ENCODE measurements at regions not wholly inside any gene's neighbourhood (a gene's known extent, or its start where the extent isn't known, plus 50 kb on each side); places are given as distances from the start of the nearest gene placed in this dataset.

DNA sequence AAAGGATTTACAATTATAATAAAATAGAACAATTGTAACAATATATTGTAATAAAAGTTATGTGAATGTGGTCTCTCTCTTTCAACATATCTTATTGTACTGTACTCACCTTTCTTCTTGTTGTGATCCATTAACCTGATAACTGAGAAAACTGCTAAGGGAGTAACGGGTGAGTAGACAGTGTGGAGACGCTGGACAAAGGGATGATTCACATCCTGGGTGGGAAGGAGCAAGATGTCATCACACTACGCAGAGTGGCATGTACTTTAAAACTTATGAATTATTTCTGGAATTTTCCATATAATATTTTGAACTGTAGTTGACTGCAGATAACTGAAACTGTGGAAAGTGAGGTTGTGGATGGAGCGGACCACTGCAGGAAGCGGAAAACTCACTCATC, 91.2 kb upstream of the PLPP4 start:
- DNase-seq (ENCODE audit: insufficient read length, low spot score): no peak
- no peak for TF ChIP-seq POU2F2 (IDR thresholded peaks at IDR 0.05; ENCODE audit: low read depth, low read length)
- TF ChIP-seq TAF1 (IDR thresholded peaks at IDR 0.05; ENCODE audit: low read depth, low read length): no peak
- TF ChIP-seq POLR2AphosphoS5 (IDR thresholded peaks at IDR 0.05; ENCODE audit: low read depth, low read length): no peak
- no peak for TF ChIP-seq POLR2A (IDR thresholded peaks at IDR 0.05; ENCODE audit: low read depth, low read length)
- no peak for TF ChIP-seq SPI1 (IDR thresholded peaks at IDR 0.05; ENCODE audit: low read depth, low read length)
- no peak for TF ChIP-seq PAX5 (IDR thresholded peaks at IDR 0.05; ENCODE audit: insufficient read depth, low read length, severe bottlenecking)
- FAIRE-seq: no peak

DNA sequence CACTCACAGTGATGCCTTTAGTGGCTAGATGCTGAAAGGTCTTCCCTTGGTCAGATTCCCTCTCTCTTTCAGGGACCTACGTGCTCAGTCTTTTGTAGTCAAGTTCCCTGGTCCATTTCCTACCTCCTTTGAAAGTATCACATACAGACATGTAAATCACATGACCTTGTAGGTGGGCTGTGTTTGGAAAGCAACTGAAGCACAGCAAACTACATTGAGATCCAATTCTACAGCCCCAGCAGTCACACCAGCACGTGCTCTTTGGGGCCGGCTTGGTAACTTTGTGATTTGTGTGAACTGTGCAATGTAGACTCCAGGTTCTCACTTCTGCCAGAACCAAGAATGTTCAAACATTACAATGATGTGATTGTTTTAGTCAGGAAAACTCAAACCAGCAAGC, 89.7 kb upstream of the PLPP4 start:
- no peak for FAIRE-seq
- no peak for TF ChIP-seq TAF1 (IDR thresholded peaks at IDR 0.05; ENCODE audit: low read depth, low read length)
- no peak for TF ChIP-seq POU2F2 (IDR thresholded peaks at IDR 0.05; ENCODE audit: low read depth, low read length)
- no peak for TF ChIP-seq POLR2A (IDR thresholded peaks at IDR 0.05; ENCODE audit: low read depth, low read length)
- TF ChIP-seq SPI1 (IDR thresholded peaks at IDR 0.05; ENCODE audit: low read depth, low read length): no peak
- TF ChIP-seq PAX5 (IDR thresholded peaks at IDR 0.05; ENCODE audit: insufficient read depth, low read length, severe bottlenecking): no peak
- TF ChIP-seq POLR2AphosphoS5 (IDR thresholded peaks at IDR 0.05; ENCODE audit: low read depth, low read length): no peak

DNA sequence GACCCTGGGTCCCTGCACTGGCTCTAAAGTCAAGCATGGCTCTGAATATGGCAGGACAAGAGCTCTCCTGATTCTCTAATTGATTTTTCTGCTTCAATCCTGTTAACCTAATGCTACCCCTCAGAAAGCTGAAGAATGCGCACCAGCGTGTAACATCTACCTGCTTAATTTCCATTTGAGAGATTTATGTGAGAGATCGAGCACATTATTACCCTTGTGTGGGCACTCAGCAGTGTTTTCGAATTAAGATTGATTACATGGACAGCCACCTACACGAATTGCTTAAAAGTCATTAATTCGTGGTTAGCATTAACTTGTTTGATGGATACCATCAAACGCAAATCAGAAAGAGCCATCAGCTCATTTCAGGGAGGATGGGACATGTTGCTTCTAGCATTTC, 88.7 kb upstream of the PLPP4 start:
- FAIRE-seq (no peak), DNase-seq (ENCODE audit: insufficient read length, low spot score) (no peak)
- no peak for TF ChIP-seq TAF1 (IDR thresholded peaks at IDR 0.05; ENCODE audit: low read depth, low read length)
- TF ChIP-seq PAX5 (IDR thresholded peaks at IDR 0.05; ENCODE audit: insufficient read depth, low read length, severe bottlenecking): no peak
- no peak for TF ChIP-seq POLR2AphosphoS5 (IDR thresholded peaks at IDR 0.05; ENCODE audit: low read depth, low read length)
- TF ChIP-seq SPI1 (IDR thresholded peaks at IDR 0.05; ENCODE audit: low read depth, low read length): no peak
- TF ChIP-seq POLR2A (IDR thresholded peaks at IDR 0.05; ENCODE audit: low read depth, low read length): no peak
- no peak for TF ChIP-seq POU2F2 (IDR thresholded peaks at IDR 0.05; ENCODE audit: low read depth, low read length)

More for the DNA sequence above, 89.7 kb upstream of the PLPP4 start:
- no peak for DNase-seq (ENCODE audit: insufficient read length, low spot score)

DNA sequence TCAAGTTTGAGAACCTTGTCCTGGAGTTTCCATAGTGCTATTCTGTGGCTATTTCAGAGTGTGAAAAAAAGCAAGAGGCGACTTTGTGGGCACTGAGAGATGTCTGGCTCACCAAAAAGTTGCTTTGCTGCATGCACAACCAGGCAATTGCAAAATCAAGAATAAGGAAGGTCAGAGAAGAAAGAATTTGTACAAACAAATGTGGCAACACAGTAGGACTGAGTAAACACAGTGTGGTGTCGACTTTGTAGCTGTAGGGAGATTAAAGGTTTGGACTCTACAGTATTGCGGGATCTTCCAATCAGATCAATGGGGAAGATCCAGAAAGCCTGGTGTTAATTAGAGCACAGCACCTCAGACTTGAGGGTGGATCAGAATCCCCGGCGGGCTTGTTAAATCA, 88.1 kb upstream of the PLPP4 start:
- no peak for TF ChIP-seq TAF1 (IDR thresholded peaks at IDR 0.05; ENCODE audit: low read depth, low read length)
- TF ChIP-seq SPI1 (IDR thresholded peaks at IDR 0.05; ENCODE audit: low read depth, low read length): no peak
- TF ChIP-seq POU2F2 (IDR thresholded peaks at IDR 0.05; ENCODE audit: low read depth, low read length): no peak
- TF ChIP-seq POLR2AphosphoS5 (IDR thresholded peaks at IDR 0.05; ENCODE audit: low read depth, low read length): no peak
- no peak for TF ChIP-seq PAX5 (IDR thresholded peaks at IDR 0.05; ENCODE audit: insufficient read depth, low read length, severe bottlenecking)
- FAIRE-seq (no peak), DNase-seq (ENCODE audit: insufficient read length, low spot score) (no peak)

DNA sequence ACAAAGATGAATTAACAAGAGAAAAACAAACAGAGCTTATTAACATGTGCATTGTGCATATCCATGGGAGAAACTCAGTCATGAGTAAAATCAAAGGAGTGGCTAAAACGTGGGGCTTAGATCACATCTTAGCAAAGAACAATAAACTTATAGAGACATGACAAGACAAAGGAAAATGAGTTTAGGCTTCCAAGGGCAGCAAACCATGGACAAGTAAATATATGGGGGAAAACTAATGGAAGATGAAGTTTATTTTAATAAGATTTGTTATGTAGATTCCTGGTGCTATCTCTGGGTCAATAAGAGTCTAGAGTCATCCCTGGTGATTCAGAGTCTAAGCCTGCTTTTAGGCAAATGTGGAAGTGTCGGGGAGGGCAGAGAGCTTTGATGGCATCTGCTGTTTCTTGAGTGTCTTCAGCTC, 87.2 kb upstream of the PLPP4 start:
- TF ChIP-seq SPI1 (IDR thresholded peaks at IDR 0.05; ENCODE audit: low read depth, low read length): no peak
- TF ChIP-seq POLR2AphosphoS5 (IDR thresholded peaks at IDR 0.05; ENCODE audit: low read depth, low read length): no peak
- TF ChIP-seq POLR2A (IDR thresholded peaks at IDR 0.05; ENCODE audit: low read depth, low read length): no peak
- no peak for TF ChIP-seq PAX5 (IDR thresholded peaks at IDR 0.05; ENCODE audit: insufficient read depth, low read length, severe bottlenecking)
- DNase-seq (ENCODE audit: insufficient read length, low spot score) (no peak), FAIRE-seq (no peak)

DNA sequence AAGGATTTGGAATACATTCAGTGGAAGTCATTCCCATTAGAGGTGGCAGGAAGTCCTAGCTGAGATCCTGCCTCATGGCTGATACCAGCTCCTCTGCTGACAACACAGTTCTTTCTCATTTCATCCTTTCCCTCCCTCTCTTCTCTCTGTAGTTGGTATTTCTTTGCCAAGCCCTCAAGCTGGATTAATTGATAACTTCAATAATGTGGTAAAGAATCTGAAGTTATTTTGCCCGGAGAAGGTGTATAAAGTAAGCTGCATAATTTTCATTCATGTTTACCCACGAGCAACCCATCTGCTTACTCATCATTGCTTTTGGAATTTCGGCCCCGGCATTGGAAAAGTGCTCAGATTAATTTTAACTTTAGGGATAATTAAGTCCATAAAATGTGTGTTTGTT, 85.2 kb upstream of the PLPP4 start:
- no peak for TF ChIP-seq PAX5 (IDR thresholded peaks at IDR 0.05; ENCODE audit: insufficient read depth, low read length, severe bottlenecking)
- no peak for TF ChIP-seq TAF1 (IDR thresholded peaks at IDR 0.05; ENCODE audit: low read depth, low read length)
- no peak for TF ChIP-seq POLR2AphosphoS5 (IDR thresholded peaks at IDR 0.05; ENCODE audit: low read depth, low read length)
- no peak for TF ChIP-seq SPI1 (IDR thresholded peaks at IDR 0.05; ENCODE audit: low read depth, low read length)
- no peak for TF ChIP-seq POU2F2 (IDR thresholded peaks at IDR 0.05; ENCODE audit: low read depth, low read length)
- TF ChIP-seq POLR2A (IDR thresholded peaks at IDR 0.05; ENCODE audit: low read depth, low read length): no peak
- DNase-seq (ENCODE audit: insufficient read length, low spot score): no peak
- no peak for FAIRE-seq

DNA sequence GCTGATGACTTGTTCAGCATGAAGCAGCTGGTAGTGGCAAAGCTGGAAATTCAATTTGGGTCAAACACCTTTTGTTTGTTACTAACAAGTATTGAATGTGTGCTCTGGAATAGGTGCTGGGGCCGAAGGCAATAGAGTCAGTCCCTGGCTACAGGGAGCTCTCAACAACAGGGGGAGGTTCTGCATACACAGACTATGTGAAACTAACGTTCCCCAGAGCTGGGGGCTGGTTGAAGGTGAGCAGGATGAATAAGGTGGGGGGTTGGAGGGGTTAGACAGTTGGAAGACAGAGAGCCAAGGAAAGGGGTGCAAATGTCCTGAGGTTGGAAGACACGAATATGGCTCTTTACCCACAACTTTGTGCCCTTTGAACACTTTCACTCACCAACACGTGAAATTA, 84.1 kb upstream of the PLPP4 start:
- DNase-seq (ENCODE audit: insufficient read length, low spot score): no peak
- TF ChIP-seq SPI1 (IDR thresholded peaks at IDR 0.05; ENCODE audit: low read depth, low read length) (no peak), POU2F2 (IDR thresholded peaks at IDR 0.05; ENCODE audit: low read depth, low read length) (no peak), POLR2AphosphoS5 (IDR thresholded peaks at IDR 0.05; ENCODE audit: low read depth, low read length) (no peak), POLR2A (IDR thresholded peaks at IDR 0.05; ENCODE audit: low read depth, low read length) (no peak), PAX5 (IDR thresholded peaks at IDR 0.05; ENCODE audit: insufficient read depth, low read length, severe bottlenecking) (no peak), TAF1 (IDR thresholded peaks at IDR 0.05; ENCODE audit: low read depth, low read length) (no peak)
- no peak for FAIRE-seq

- FAIRE-seq (no peak), DNase-seq (ENCODE audit: insufficient read length, low spot score) (no peak)
- no peak for TF ChIP-seq POLR2A (IDR thresholded peaks at IDR 0.05; ENCODE audit: low read depth, low read length)
- TF ChIP-seq POLR2AphosphoS5 (IDR thresholded peaks at IDR 0.05; ENCODE audit: low read depth, low read length): no peak
- no peak for TF ChIP-seq SPI1 (IDR thresholded peaks at IDR 0.05; ENCODE audit: low read depth, low read length)
- TF ChIP-seq TAF1 (IDR thresholded peaks at IDR 0.05; ENCODE audit: low read depth, low read length): no peak
- TF ChIP-seq POU2F2 (IDR thresholded peaks at IDR 0.05; ENCODE audit: low read depth, low read length): no peak
- no peak for TF ChIP-seq PAX5 (IDR thresholded peaks at IDR 0.05; ENCODE audit: insufficient read depth, low read length, severe bottlenecking)
These were observed 81.4 kb upstream of the PLPP4 start for GRCh38 chr10:120375666-120376065.

GRCh38 chr10:120381931-120382330, 75.1 kb upstream of the PLPP4 start:
- DNase-seq (ENCODE audit: insufficient read length, low spot score) (no peak), FAIRE-seq (no peak)
- no peak for TF ChIP-seq SPI1 (IDR thresholded peaks at IDR 0.05; ENCODE audit: low read depth, low read length)
- TF ChIP-seq POU2F2 (IDR thresholded peaks at IDR 0.05; ENCODE audit: low read depth, low read length): no peak
- no peak for TF ChIP-seq POLR2A (IDR thresholded peaks at IDR 0.05; ENCODE audit: low read depth, low read length)
- TF ChIP-seq PAX5 (IDR thresholded peaks at IDR 0.05; ENCODE audit: insufficient read depth, low read length, severe bottlenecking): no peak
- TF ChIP-seq POLR2AphosphoS5 (IDR thresholded peaks at IDR 0.05; ENCODE audit: low read depth, low read length): no peak
- no peak for TF ChIP-seq TAF1 (IDR thresholded peaks at IDR 0.05; ENCODE audit: low read depth, low read length)

- TF ChIP-seq SPI1 (IDR thresholded peaks at IDR 0.05; ENCODE audit: low read depth, low read length) (no peak), POU2F2 (IDR thresholded peaks at IDR 0.05; ENCODE audit: low read depth, low read length) (no peak), PAX5 (IDR thresholded peaks at IDR 0.05; ENCODE audit: insufficient read depth, low read length, severe bottlenecking) (no peak), POLR2A (IDR thresholded peaks at IDR 0.05; ENCODE audit: low read depth, low read length) (no peak), TAF1 (IDR thresholded peaks at IDR 0.05; ENCODE audit: low read depth, low read length) (no peak), POLR2AphosphoS5 (IDR thresholded peaks at IDR 0.05; ENCODE audit: low read depth, low read length) (no peak)
- DNase-seq (ENCODE audit: insufficient read length, low spot score) (no peak), FAIRE-seq (no peak)
These were observed 74.7 kb upstream of the PLPP4 start for GRCh38 chr10:120382360-120382759.
